ENCODE measurements at regions not wholly inside any gene's neighbourhood (a gene's known extent, or its start where the extent isn't known, plus 50 kb on each side); places are given as distances from the start of the nearest gene placed in this dataset.

GRCh38 chr11:130691581-130691980 lies 224.7 kb downstream of the SNX19 start:
- H3K27ac ChIP-seq (ENCODE audit: low read length), result no peak overlapping the region
- H4K20me1 ChIP-seq (ENCODE audit: insufficient read depth, low read length), result no peaks in the 10 kb centered on the region
- H3K9me3 ChIP-seq (ENCODE audit: insufficient read depth, low read length, severe bottlenecking), result no peaks in the 10 kb centered on the region
- no peak overlapping the region for H2AFZ ChIP-seq (ENCODE audit: low read depth, low read length)
- no peaks in the 10 kb centered on the region for H3K79me2 ChIP-seq (ENCODE audit: insufficient read depth, low read length)
- H3K27me3 ChIP-seq (ENCODE audit: insufficient read depth, low read length, poor library complexity), result peaks cover 4% of the 10 kb centered on the region
- H3K9ac ChIP-seq (ENCODE audit: low read depth, low read length), result no peak overlapping the region
- H3K4me3 ChIP-seq (ENCODE audit: low read depth in 1 of 2, low read length in 2 of 2), result no peak overlapping the region
- H3K4me2 ChIP-seq (ENCODE audit: insufficient read depth, low read length), result no peak overlapping the region
- no peak for ATAC-seq (ENCODE audit: insufficient read depth, low read depth)
- TF ChIP-seq EZH2 (IDR thresholded peaks at IDR 0.05; ENCODE audit: borderline replicate concordance, low read depth, low read length, severe bottlenecking), result no peak
- TF ChIP-seq, protein P1, sequence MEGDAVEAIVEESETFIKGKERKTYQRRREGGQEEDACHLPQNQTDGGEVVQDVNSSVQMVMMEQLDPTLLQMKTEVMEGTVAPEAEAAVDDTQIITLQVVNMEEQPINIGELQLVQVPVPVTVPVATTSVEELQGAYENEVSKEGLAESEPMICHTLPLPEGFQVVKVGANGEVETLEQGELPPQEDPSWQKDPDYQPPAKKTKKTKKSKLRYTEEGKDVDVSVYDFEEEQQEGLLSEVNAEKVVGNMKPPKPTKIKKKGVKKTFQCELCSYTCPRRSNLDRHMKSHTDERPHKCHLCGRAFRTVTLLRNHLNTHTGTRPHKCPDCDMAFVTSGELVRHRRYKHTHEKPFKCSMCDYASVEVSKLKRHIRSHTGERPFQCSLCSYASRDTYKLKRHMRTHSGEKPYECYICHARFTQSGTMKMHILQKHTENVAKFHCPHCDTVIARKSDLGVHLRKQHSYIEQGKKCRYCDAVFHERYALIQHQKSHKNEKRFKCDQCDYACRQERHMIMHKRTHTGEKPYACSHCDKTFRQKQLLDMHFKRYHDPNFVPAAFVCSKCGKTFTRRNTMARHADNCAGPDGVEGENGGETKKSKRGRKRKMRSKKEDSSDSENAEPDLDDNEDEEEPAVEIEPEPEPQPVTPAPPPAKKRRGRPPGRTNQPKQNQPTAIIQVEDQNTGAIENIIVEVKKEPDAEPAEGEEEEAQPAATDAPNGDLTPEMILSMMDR (IDR thresholded peaks at IDR 0.05; ENCODE audit: borderline replicate concordance, extremely low read depth, low read length, poor library complexity, severe bottlenecking), result no peak
- no peak for DNase-seq
- no peaks in the 10 kb centered on the region for H3K36me3 ChIP-seq (ENCODE audit: insufficient read depth, low read length)
- no peaks in the 10 kb centered on the region for H3K4me1 ChIP-seq (ENCODE audit: insufficient read depth, low read length)

- no peaks in the 10 kb centered on the region for H3K4me1 ChIP-seq (ENCODE audit: insufficient read depth, low read length)
- no peak overlapping the region for H3K27ac ChIP-seq (ENCODE audit: low read length)
- peaks cover 4% of the 10 kb centered on the region for H3K27me3 ChIP-seq (ENCODE audit: insufficient read depth, low read length, poor library complexity)
- no peaks in the 10 kb centered on the region for H3K79me2 ChIP-seq (ENCODE audit: insufficient read depth, low read length)
- H3K4me3 ChIP-seq (ENCODE audit: low read depth in 1 of 2, low read length in 2 of 2), result no peak overlapping the region
- no peak for TF ChIP-seq EZH2 (IDR thresholded peaks at IDR 0.05; ENCODE audit: borderline replicate concordance, low read depth, low read length, severe bottlenecking)
- H2AFZ ChIP-seq (ENCODE audit: low read depth, low read length), result no peak overlapping the region
- no peaks in the 10 kb centered on the region for H3K9me3 ChIP-seq (ENCODE audit: insufficient read depth, low read length, severe bottlenecking)
- no peak for ATAC-seq (ENCODE audit: insufficient read depth, low read depth)
- no peaks in the 10 kb centered on the region for H3K36me3 ChIP-seq (ENCODE audit: insufficient read depth, low read length)
- no peak overlapping the region for H3K4me2 ChIP-seq (ENCODE audit: insufficient read depth, low read length)
- no peak overlapping the region for H3K9ac ChIP-seq (ENCODE audit: low read depth, low read length)
- H4K20me1 ChIP-seq (ENCODE audit: insufficient read depth, low read length), result no peaks in the 10 kb centered on the region
- no peak for DNase-seq
Observed at GRCh38 chr11:130692220-130692619, 224.1 kb downstream of the SNX19 start.

GRCh38 chr11:130693543-130693942 lies 222.7 kb downstream of the SNX19 start:
- Histone ChIP-seq H3K9me3 (ENCODE audit: insufficient read depth, low read length, severe bottlenecking) (no peaks in the 10 kb centered on the region), H3K4me3 (ENCODE audit: low read depth in 1 of 2, low read length in 2 of 2) (no peak overlapping the region), H3K4me2 (ENCODE audit: insufficient read depth, low read length) (no peak overlapping the region), H3K9ac (ENCODE audit: low read depth, low read length) (no peak overlapping the region), H3K79me2 (ENCODE audit: insufficient read depth, low read length) (no peaks in the 10 kb centered on the region), H2AFZ (ENCODE audit: low read depth, low read length) (no peak overlapping the region), H3K4me1 (ENCODE audit: insufficient read depth, low read length) (no peaks in the 10 kb centered on the region), H3K27me3 (ENCODE audit: insufficient read depth, low read length, poor library complexity) (peaks cover 4% of the 10 kb centered on the region), H4K20me1 (ENCODE audit: insufficient read depth, low read length) (no peaks in the 10 kb centered on the region), H3K27ac (ENCODE audit: low read length) (no peak overlapping the region), H3K36me3 (ENCODE audit: insufficient read depth, low read length) (no peaks in the 10 kb centered on the region)
- ATAC-seq (ENCODE audit: insufficient read depth, low read depth) (no peak), DNase-seq (no peak)
- TF ChIP-seq EZH2 (IDR thresholded peaks at IDR 0.05; ENCODE audit: borderline replicate concordance, low read depth, low read length, severe bottlenecking), result no peak
- TF ChIP-seq, protein P1 (IDR thresholded peaks at IDR 0.05; ENCODE audit: borderline replicate concordance, extremely low read depth, low read length, poor library complexity, severe bottlenecking), result no peak

- Histone ChIP-seq H3K27me3 (ENCODE audit: insufficient read depth, low read length, poor library complexity) (peaks cover 4% of the 10 kb centered on the region), H3K27ac (ENCODE audit: low read length) (no peak overlapping the region), H4K20me1 (ENCODE audit: insufficient read depth, low read length) (no peaks in the 10 kb centered on the region), H3K4me1 (ENCODE audit: insufficient read depth, low read length) (no peaks in the 10 kb centered on the region), H3K9me3 (ENCODE audit: insufficient read depth, low read length, severe bottlenecking) (no peaks in the 10 kb centered on the region), H3K4me3 (ENCODE audit: low read depth in 1 of 2, low read length in 2 of 2) (no peak overlapping the region), H2AFZ (ENCODE audit: low read depth, low read length) (no peak overlapping the region), H3K9ac (ENCODE audit: low read depth, low read length) (no peak overlapping the region), H3K36me3 (ENCODE audit: insufficient read depth, low read length) (no peaks in the 10 kb centered on the region), H3K4me2 (ENCODE audit: insufficient read depth, low read length) (no peak overlapping the region), H3K79me2 (ENCODE audit: insufficient read depth, low read length) (no peaks in the 10 kb centered on the region)
- ATAC-seq (ENCODE audit: insufficient read depth, low read depth) (no peak), DNase-seq (no peak)
- no peak for TF ChIP-seq EZH2 (IDR thresholded peaks at IDR 0.05; ENCODE audit: borderline replicate concordance, low read depth, low read length, severe bottlenecking)
- TF ChIP-seq, protein P1 (IDR thresholded peaks at IDR 0.05; ENCODE audit: borderline replicate concordance, extremely low read depth, low read length, poor library complexity, severe bottlenecking), result no peak
Observed at GRCh38 chr11:130694488-130695045, 221.7 kb downstream of the SNX19 start.
